K562 (cell line): ENCODE measurements at regions not wholly inside any gene's neighbourhood (a gene's known extent, or its start where the extent isn't known, plus 50 kb on each side); places are given as distances from the start of the nearest gene placed in this dataset.

Experiments used
- TF ChIP-seq, protein P1 (sequence below): sonication (generic); formaldehyde crosslinking; IDR thresholded peaks from 2 replicates; pipeline ENCODE4 v1.8.0; 2023; ENCODE audit warnings: mild to moderate bottlenecking, missing genetic modification reagents
- TF ChIP-seq, protein P2 (sequence below): fragments of 450-650 bp; conservative IDR thresholded peaks from 2 replicates; pipeline ENCODE4 v1.6.1; 2016; ENCODE audit warnings: missing genetic modification characterization, low read depth, mild to moderate bottlenecking, missing compliant biosample characterization, moderate library complexity
- TF ChIP-seq, protein P3 (sequence below), 3 experiments: IDR thresholded peaks in 2 of 3; conservative IDR thresholded peaks in 1 of 3; 2 replicates each; pipeline ENCODE4 v1.5.1; 2011 to 2012; ENCODE audit warnings: low read length in 3 of 3, mild to moderate bottlenecking in 3 of 3, control low read depth in 2 of 3, improper control_type of control experiment in 1 of 3, inconsistent platforms in 1 of 3, low read depth in 1 of 3, mixed read lengths in 1 of 3, moderate library complexity in 1 of 3; ENCODE audit not compliant: insufficient read depth in 2 of 3

DNA sequence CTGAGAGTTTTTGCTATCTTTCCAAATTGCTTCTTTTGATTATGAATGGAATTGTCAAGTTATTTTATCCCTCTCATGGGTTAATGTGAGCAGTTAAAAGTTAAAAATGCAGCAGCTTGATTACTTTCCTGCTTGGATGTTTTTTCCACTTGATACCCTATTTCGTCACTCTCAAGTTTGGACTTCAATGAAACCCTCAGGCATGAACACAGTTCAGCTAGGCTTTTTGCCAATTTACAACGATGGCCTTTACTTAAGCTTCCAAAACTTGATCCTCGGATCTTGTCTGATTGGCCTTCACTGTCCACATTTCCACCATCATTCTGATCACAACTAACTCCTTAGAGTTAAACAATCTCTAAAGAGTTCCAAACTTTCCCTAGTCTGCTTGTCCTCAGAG, 752.4 kb upstream of the PRMT6 start:
- TF ChIP-seq, protein P1, sequence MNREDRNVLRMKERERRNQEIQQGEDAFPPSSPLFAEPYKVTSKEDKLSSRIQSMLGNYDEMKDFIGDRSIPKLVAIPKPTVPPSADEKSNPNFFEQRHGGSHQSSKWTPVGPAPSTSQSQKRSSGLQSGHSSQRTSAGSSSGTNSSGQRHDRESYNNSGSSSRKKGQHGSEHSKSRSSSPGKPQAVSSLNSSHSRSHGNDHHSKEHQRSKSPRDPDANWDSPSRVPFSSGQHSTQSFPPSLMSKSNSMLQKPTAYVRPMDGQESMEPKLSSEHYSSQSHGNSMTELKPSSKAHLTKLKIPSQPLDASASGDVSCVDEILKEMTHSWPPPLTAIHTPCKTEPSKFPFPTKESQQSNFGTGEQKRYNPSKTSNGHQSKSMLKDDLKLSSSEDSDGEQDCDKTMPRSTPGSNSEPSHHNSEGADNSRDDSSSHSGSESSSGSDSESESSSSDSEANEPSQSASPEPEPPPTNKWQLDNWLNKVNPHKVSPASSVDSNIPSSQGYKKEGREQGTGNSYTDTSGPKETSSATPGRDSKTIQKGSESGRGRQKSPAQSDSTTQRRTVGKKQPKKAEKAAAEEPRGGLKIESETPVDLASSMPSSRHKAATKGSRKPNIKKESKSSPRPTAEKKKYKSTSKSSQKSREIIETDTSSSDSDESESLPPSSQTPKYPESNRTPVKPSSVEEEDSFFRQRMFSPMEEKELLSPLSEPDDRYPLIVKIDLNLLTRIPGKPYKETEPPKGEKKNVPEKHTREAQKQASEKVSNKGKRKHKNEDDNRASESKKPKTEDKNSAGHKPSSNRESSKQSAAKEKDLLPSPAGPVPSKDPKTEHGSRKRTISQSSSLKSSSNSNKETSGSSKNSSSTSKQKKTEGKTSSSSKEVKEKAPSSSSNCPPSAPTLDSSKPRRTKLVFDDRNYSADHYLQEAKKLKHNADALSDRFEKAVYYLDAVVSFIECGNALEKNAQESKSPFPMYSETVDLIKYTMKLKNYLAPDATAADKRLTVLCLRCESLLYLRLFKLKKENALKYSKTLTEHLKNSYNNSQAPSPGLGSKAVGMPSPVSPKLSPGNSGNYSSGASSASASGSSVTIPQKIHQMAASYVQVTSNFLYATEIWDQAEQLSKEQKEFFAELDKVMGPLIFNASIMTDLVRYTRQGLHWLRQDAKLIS, result no peak
- TF ChIP-seq, protein P2, sequence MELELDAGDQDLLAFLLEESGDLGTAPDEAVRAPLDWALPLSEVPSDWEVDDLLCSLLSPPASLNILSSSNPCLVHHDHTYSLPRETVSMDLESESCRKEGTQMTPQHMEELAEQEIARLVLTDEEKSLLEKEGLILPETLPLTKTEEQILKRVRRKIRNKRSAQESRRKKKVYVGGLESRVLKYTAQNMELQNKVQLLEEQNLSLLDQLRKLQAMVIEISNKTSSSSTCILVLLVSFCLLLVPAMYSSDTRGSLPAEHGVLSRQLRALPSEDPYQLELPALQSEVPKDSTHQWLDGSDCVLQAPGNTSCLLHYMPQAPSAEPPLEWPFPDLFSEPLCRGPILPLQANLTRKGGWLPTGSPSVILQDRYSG (tag), result no peak
- TF ChIP-seq, protein P3, sequence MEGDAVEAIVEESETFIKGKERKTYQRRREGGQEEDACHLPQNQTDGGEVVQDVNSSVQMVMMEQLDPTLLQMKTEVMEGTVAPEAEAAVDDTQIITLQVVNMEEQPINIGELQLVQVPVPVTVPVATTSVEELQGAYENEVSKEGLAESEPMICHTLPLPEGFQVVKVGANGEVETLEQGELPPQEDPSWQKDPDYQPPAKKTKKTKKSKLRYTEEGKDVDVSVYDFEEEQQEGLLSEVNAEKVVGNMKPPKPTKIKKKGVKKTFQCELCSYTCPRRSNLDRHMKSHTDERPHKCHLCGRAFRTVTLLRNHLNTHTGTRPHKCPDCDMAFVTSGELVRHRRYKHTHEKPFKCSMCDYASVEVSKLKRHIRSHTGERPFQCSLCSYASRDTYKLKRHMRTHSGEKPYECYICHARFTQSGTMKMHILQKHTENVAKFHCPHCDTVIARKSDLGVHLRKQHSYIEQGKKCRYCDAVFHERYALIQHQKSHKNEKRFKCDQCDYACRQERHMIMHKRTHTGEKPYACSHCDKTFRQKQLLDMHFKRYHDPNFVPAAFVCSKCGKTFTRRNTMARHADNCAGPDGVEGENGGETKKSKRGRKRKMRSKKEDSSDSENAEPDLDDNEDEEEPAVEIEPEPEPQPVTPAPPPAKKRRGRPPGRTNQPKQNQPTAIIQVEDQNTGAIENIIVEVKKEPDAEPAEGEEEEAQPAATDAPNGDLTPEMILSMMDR (IDR thresholded peaks at IDR 0.05 in 2 of 3, conservative IDR thresholded peaks at IDR 0.05 in 1 of 3; ENCODE audit: insufficient read depth in 2 of 3, low read depth in 1 of 3, low read length in 3 of 3), result no peak
